MM.1S (cell line): ENCODE measurements at regions not wholly inside any gene's neighbourhood (a gene's known extent, or its start where the extent isn't known, plus 50 kb on each side); places are given as distances from the start of the nearest gene placed in this dataset.

Experiments used
- DNase-seq: peaks from one replicate; pipeline ENCODE4 v3.0.0-alpha.2; 2015
- H2AFZ ChIP-seq: fragments of 300-600 bp; sonication (generic); 2 replicates; pipeline ENCODE4 v1.6.0; 2016; ENCODE audit warnings: antibody characterized with exemption, low read length
- H3F3A ChIP-seq: fragments of 300-600 bp; sonication (generic); 2 replicates; pipeline ENCODE4 v1.6.1; 2016; ENCODE audit warnings: mild to moderate bottlenecking, antibody characterized with exemption, low read length, moderate library complexity, mixed read lengths; ENCODE audit not compliant: insufficient read depth
- H3K27ac ChIP-seq: fragments of 300-600 bp; sonication (generic); 2 replicates; pipeline ENCODE4 v1.5.1; 2016; ENCODE audit warnings: mild to moderate bottlenecking, low read length
- H3K27me3 ChIP-seq: fragments of 300-600 bp; sonication (generic); replicated peaks from 2 replicates; pipeline ENCODE4 v1.6.0; 2016; ENCODE audit warnings: low read length; ENCODE audit not compliant: insufficient read depth
- H3K36me3 ChIP-seq: fragments of 300-600 bp; sonication (generic); replicated peaks from 2 replicates; pipeline ENCODE4 v1.6.1; 2016; ENCODE audit warnings: mild to moderate bottlenecking, low read length, mixed read lengths; ENCODE audit not compliant: insufficient read depth
- H3K4me1 ChIP-seq: fragments of 300-600 bp; sonication (generic); 2 replicates; pipeline ENCODE4 v1.6.1; 2016; ENCODE audit warnings: low read length, mixed read lengths
- H3K4me2 ChIP-seq: fragments of 300-600 bp; sonication (generic); 2 replicates; pipeline ENCODE4 v1.6.0; 2016; ENCODE audit warnings: low read depth, low read length
- H3K4me3 ChIP-seq: fragments of 300-600 bp; sonication (generic); 2 replicates; pipeline ENCODE4 v1.5.1; 2016; ENCODE audit warnings: low read length, mixed read lengths
- H3K79me2 ChIP-seq: fragments of 300-600 bp; sonication (generic); 2 replicates; pipeline ENCODE4 v1.6.1; 2016; ENCODE audit warnings: mixed run types, low read length, mixed read lengths
- H3K9ac ChIP-seq: fragments of 300-600 bp; sonication (generic); 2 replicates; pipeline ENCODE4 v1.6.1; 2016; ENCODE audit warnings: low read length, mixed read lengths
- H3K9me2 ChIP-seq: fragments of 300-600 bp; sonication (generic); replicated peaks from 2 replicates; pipeline ENCODE4 v1.6.1; 2016; ENCODE audit warnings: mild to moderate bottlenecking, low read length, mixed read lengths; ENCODE audit not compliant: insufficient read depth
- H3K9me3 ChIP-seq: fragments of 300-600 bp; sonication (generic); replicated peaks from 2 replicates; pipeline ENCODE4 v1.6.1; 2016; ENCODE audit warnings: mild to moderate bottlenecking, low read length, mixed read lengths; ENCODE audit not compliant: insufficient read depth
- H4K20me1 ChIP-seq: fragments of 300-600 bp; sonication (generic); 2 replicates; pipeline ENCODE4 v1.6.1; 2016; ENCODE audit warnings: mild to moderate bottlenecking, low read length, moderate library complexity, mixed read lengths; ENCODE audit not compliant: insufficient read depth
- CTCF ChIP-seq: fragments of 300-600 bp; sonication (generic); IDR thresholded peaks from 2 replicates; pipeline ENCODE4 v1.5.1; 2016; ENCODE audit warnings: antibody characterized with exemption, low read length, mixed read lengths
- EZH2 ChIP-seq: fragments of 300-600 bp; sonication (generic); optimal IDR thresholded peaks from 2 replicates; pipeline ENCODE3; 2017; ENCODE audit warnings: low read depth, mild to moderate bottlenecking, antibody characterized with exemption, low read length, mixed read lengths
- EZH2phosphoT487 ChIP-seq: fragments of 300-600 bp; sonication (generic); IDR thresholded peaks from 2 replicates; pipeline ENCODE4 v1.6.1; 2018; ENCODE audit warnings: antibody characterized with exemption, low read length

- Histone ChIP-seq H3K36me3 (no peaks in the 10 kb centered on the region), H2AFZ (peak overlapping the region; percentile 46), H4K20me1 (no peaks in the 10 kb centered on the region), H3K4me3 (no peak overlapping the region), H3K9me3 (no peaks in the 10 kb centered on the region), H3K9me2 (no peaks in the 10 kb centered on the region), H3K27ac (peak overlapping the region; percentile 63; the same call in 1 of the 2 replicates), H3F3A (peaks cover 27% of the 10 kb centered on the region), H3K4me1 (peaks cover 36% of the 10 kb centered on the region), H3K79me2 (no peaks in the 10 kb centered on the region), H3K27me3 (no peaks in the 10 kb centered on the region), H3K9ac (no peak overlapping the region; the same call in 1 of the 2 replicates), H3K4me2 (peak overlapping the region; percentile 75)
- DNase-seq = no peak
- TF ChIP-seq CTCF = no peak
- TF ChIP-seq EZH2 = no peak
- TF ChIP-seq EZH2phosphoT487 = no peak
Measured at GRCh38 chr3:181943285-181943684, 231.6 kb downstream of the SOX2 start.

GRCh38 chr3:181947606-181948005 is 235.9 kb downstream of the SOX2 start:
- H3K9me3 ChIP-seq = no peaks in the 10 kb centered on the region
- no peak overlapping the region for H3K4me2 ChIP-seq
- no peak for DNase-seq
- H3K27ac ChIP-seq = no peak overlapping the region
- peaks cover 11% of the 10 kb centered on the region for H3K4me1 ChIP-seq
- no peaks in the 10 kb centered on the region for H3K27me3 ChIP-seq
- H3K4me3 ChIP-seq = no peak overlapping the region
- H3K9me2 ChIP-seq = no peaks in the 10 kb centered on the region
- no peak overlapping the region for H3K9ac ChIP-seq
- TF ChIP-seq EZH2phosphoT487 (no peak), CTCF (no peak), EZH2 (no peak)
- no peaks in the 10 kb centered on the region for H4K20me1 ChIP-seq
- no peaks in the 10 kb centered on the region for H3K36me3 ChIP-seq
- H3K79me2 ChIP-seq = no peaks in the 10 kb centered on the region
- H3F3A ChIP-seq = peaks cover 7% of the 10 kb centered on the region
- no peak overlapping the region for H2AFZ ChIP-seq

- H3K27me3 ChIP-seq = no peaks in the 10 kb centered on the region
- H3K4me1 ChIP-seq = peaks cover 4% of the 10 kb centered on the region
- H4K20me1 ChIP-seq = no peaks in the 10 kb centered on the region
- TF ChIP-seq EZH2phosphoT487 = no peak
- TF ChIP-seq CTCF = peak; percentile 57
- no peaks in the 10 kb centered on the region for H3F3A ChIP-seq
- H3K9me3 ChIP-seq = no peaks in the 10 kb centered on the region
- H3K4me2 ChIP-seq = no peak overlapping the region
- H3K4me3 ChIP-seq = no peak overlapping the region
- no peak overlapping the region for H3K9ac ChIP-seq
- no peak overlapping the region for H2AFZ ChIP-seq
- no peak overlapping the region for H3K27ac ChIP-seq
- H3K36me3 ChIP-seq = no peaks in the 10 kb centered on the region
- no peak for DNase-seq
- no peaks in the 10 kb centered on the region for H3K79me2 ChIP-seq
- no peaks in the 10 kb centered on the region for H3K9me2 ChIP-seq
Measured at GRCh38 chr3:181948286-181948685, 236.6 kb downstream of the SOX2 start.
